SKM-1 treated with dmso at 0.1 percent for 144 hours (cell line): ENCODE measurements at regions not wholly inside any gene's neighbourhood (a gene's known extent, or its start where the extent isn't known, plus 50 kb on each side); places are given as distances from the start of the nearest gene placed in this dataset.
"Not testable (repeated sequence)": the region's sequence is repeated elsewhere in the genome, so short reads cannot be mapped to it uniquely, and the experiment has no call there.

ENCODE experiments used
- DNase-seq: peaks from one replicate; lab custom pipeline; 2025; ENCODE audit not compliant: unreplicated experiment; lab: John Stamatoyannopoulos, UW

- no peak for DNase-seq
Measured at GRCh38 chr7:85805656-85806055, 618.8 kb upstream of the SEMA3D start.

- no peak for DNase-seq
Measured at GRCh38 chr7:85805249-85805648, 618.4 kb upstream of the SEMA3D start.

- no peak for DNase-seq
Measured at GRCh38 chr7:85802211-85802610, 615.4 kb upstream of the SEMA3D start.

GRCh38 chr7:85796956-85797355, 610.1 kb upstream of the SEMA3D start:
- DNase-seq = no peak

- not testable (repeated sequence) for DNase-seq
Measured at GRCh38 chr7:85791098-85791497, 604.2 kb upstream of the SEMA3D start.

GRCh38 chr7:85781606-85782005, 594.8 kb upstream of the SEMA3D start:
- no peak for DNase-seq

GRCh38 chr7:85776691-85777345, 590.0 kb upstream of the SEMA3D start:
- DNase-seq = no peak

- no peak for DNase-seq
Measured at GRCh38 chr7:85775431-85775830, 588.6 kb upstream of the SEMA3D start.

GRCh38 chr7:85774986-85775385, 588.1 kb upstream of the SEMA3D start:
- no peak for DNase-seq

- DNase-seq = no peak
Measured at GRCh38 chr7:85773116-85773728, 586.4 kb upstream of the SEMA3D start.

GRCh38 chr7:85771516-85771915, 584.7 kb upstream of the SEMA3D start:
- no peak for DNase-seq

GRCh38 chr7:85770332-85770731, 583.5 kb upstream of the SEMA3D start:
- no peak for DNase-seq

- DNase-seq = no peak
Measured at GRCh38 chr7:85765698-85766298, 578.9 kb upstream of the SEMA3D start.

- DNase-seq = no peak
Measured at GRCh38 chr7:85764034-85764433, 577.2 kb upstream of the SEMA3D start.

GRCh38 chr7:85757348-85757747, 570.5 kb upstream of the SEMA3D start:
- DNase-seq = no peak

GRCh38 chr7:85750454-85750949, 563.6 kb upstream of the SEMA3D start:
- peak; percentile 27 for DNase-seq

- DNase-seq = no peak
Measured at GRCh38 chr7:85749696-85750453, 563.0 kb upstream of the SEMA3D start.

GRCh38 chr7:85748861-85749260, 562.0 kb upstream of the SEMA3D start:
- no peak for DNase-seq

- DNase-seq = no peak
Measured at GRCh38 chr7:85737426-85737825, 550.6 kb upstream of the SEMA3D start.

GRCh38 chr7:85736085-85736484, 549.2 kb upstream of the SEMA3D start:
- DNase-seq = no peak

- no peak for DNase-seq
Measured at GRCh38 chr7:85734823-85735222, 548.0 kb upstream of the SEMA3D start.
